NCI-H345 (cell line): ENCODE measurements at regions not wholly inside any gene's neighbourhood (a gene's known extent, or its start where the extent isn't known, plus 50 kb on each side); places are given as distances from the start of the nearest gene placed in this dataset.
"Not testable (repeated sequence)": the region's sequence is repeated elsewhere in the genome, so short reads cannot be mapped to it uniquely, and the experiment has no call there.

ENCODE experiments used
- DNase-seq: peaks from one replicate; lab custom pipeline; 2025; lab: John Stamatoyannopoulos, UW

GRCh38 chr10:123378302-123378701, 224.1 kb downstream of the BUB3 start:
- no peak for DNase-seq

- no peak for DNase-seq
Observed at GRCh38 chr10:123379156-123379555, 225.0 kb downstream of the BUB3 start.

- DNase-seq = no peak
Observed at GRCh38 chr10:123380491-123381085, 226.4 kb downstream of the BUB3 start.

GRCh38 chr10:123381224-123381623, 227.0 kb downstream of the BUB3 start:
- no peak for DNase-seq

GRCh38 chr10:123382491-123382890, 228.3 kb downstream of the BUB3 start:
- DNase-seq = no peak

- no peak for DNase-seq
Observed at GRCh38 chr10:123385508-123386080, 231.4 kb downstream of the BUB3 start.

- no peak for DNase-seq
Observed at GRCh38 chr10:123389520-123389919, 235.3 kb downstream of the BUB3 start.

- DNase-seq = no peak
Observed at GRCh38 chr10:123390332-123390731, 236.1 kb downstream of the BUB3 start.

GRCh38 chr10:123390874-123391273, 236.7 kb downstream of the BUB3 start:
- no peak for DNase-seq

- no peak for DNase-seq
Observed at GRCh38 chr10:123391275-123392028, 237.2 kb downstream of the BUB3 start.

GRCh38 chr10:123392182-123392963, 238.2 kb downstream of the BUB3 start:
- no peak for DNase-seq

GRCh38 chr10:123393170-123393569, 239.0 kb downstream of the BUB3 start:
- DNase-seq = no peak

GRCh38 chr10:123394382-123394781, 240.2 kb downstream of the BUB3 start:
- DNase-seq = no peak

- DNase-seq = not testable (repeated sequence)
Observed at GRCh38 chr10:123395234-123395633, 241.0 kb downstream of the BUB3 start.

- DNase-seq = no peak
Observed at GRCh38 chr10:123395906-123396305, 241.7 kb downstream of the BUB3 start.

- no peak for DNase-seq
Observed at GRCh38 chr10:123398180-123398591, 244.0 kb downstream of the BUB3 start.

GRCh38 chr10:123398756-123399155, 244.6 kb downstream of the BUB3 start:
- no peak for DNase-seq

- no peak for DNase-seq
Observed at GRCh38 chr10:123399276-123399839, 245.2 kb downstream of the BUB3 start.

- no peak for DNase-seq
Observed at GRCh38 chr10:123402021-123402420, 247.8 kb downstream of the BUB3 start.

- DNase-seq = no peak
Observed at GRCh38 chr10:123402656-123403055, 248.5 kb downstream of the BUB3 start.

- no peak for DNase-seq
Observed at GRCh38 chr10:123404357-123404756, 250.2 kb downstream of the BUB3 start.

GRCh38 chr10:123408660-123409059, 254.5 kb downstream of the BUB3 start:
- DNase-seq = no peak
